Activated naive CD4-positive, alpha-beta T cell treated with anti-CD3 and anti-CD28 coated beads, Interleukin-2, amount 50 U/mL, for 72 hours (primary cell): ENCODE measurements at regions not wholly inside any gene's neighbourhood (a gene's known extent, or its start where the extent isn't known, plus 50 kb on each side); places are given as distances from the start of the nearest gene placed in this dataset.
"Not testable (repeated sequence)": the region's sequence is repeated elsewhere in the genome, so short reads cannot be mapped to it uniquely, and the experiment has no call there.

Source experiments
- ATAC-seq, 2 donors: fragments of 150-1000 bp; cut with Tn5 transposase; 2 replicates each; pipeline ENCODE4 v1.10.0; 2021; ENCODE audit warnings: mild to moderate bottlenecking in 2 of 2, moderate library complexity in 2 of 2
- DNase-seq, 2 donors: peaks; one replicate each; pipeline ENCODE4 v3.0.0; 2021 to 2022; ENCODE audit warnings: low spot score in 2 of 2
- H3K27ac Mint-ChIP-seq, 2 donors: one replicate each; pipeline ENCODE4 v1.8.0; 2022; ENCODE audit warnings: mild to moderate bottlenecking in 2 of 2, mixed read lengths in 2 of 2
- H3K36me3 Mint-ChIP-seq, 2 donors: one replicate each; pipeline ENCODE4 v1.8.0; 2022; ENCODE audit warnings: mixed read lengths in 2 of 2
- H3K9me3 Mint-ChIP-seq, 2 donors: one replicate each; pipeline ENCODE4 v1.8.0; 2022; ENCODE audit warnings: mixed read lengths in 2 of 2

GRCh38 chr7:110522061-110522760, 568.7 kb upstream of the LRRN3 start:
- DNase-seq, result no peak
- H3K27ac Mint-ChIP-seq, result no peak overlapping the region
- no peak for ATAC-seq

GRCh38 chr7:110522761-110523200, 568.1 kb upstream of the LRRN3 start:
- Mint-ChIP-seq H3K27ac (no peak overlapping the region), H3K9me3 (no peaks in the 10 kb centered on the region), H3K36me3 (no peaks in the 10 kb centered on the region)
- DNase-seq (no peak), ATAC-seq (no peak)

More at GRCh38 chr7:110522061-110522760, 568.7 kb upstream of the LRRN3 start:
- Mint-ChIP-seq H3K9me3 (no peaks in the 10 kb centered on the region), H3K36me3 (no peaks in the 10 kb centered on the region)

GRCh38 chr7:110529175-110529574, 561.8 kb upstream of the LRRN3 start:
- no peak for DNase-seq
- no peaks in the 10 kb centered on the region for H3K9me3 Mint-ChIP-seq
- no peak for ATAC-seq
- no peak overlapping the region for H3K27ac Mint-ChIP-seq
- H3K36me3 Mint-ChIP-seq, result no peaks in the 10 kb centered on the region

- no peaks in the 10 kb centered on the region for H3K36me3 Mint-ChIP-seq
- H3K9me3 Mint-ChIP-seq, result no peaks in the 10 kb centered on the region
- H3K27ac Mint-ChIP-seq, result no peak overlapping the region
Observed at GRCh38 chr7:110531186-110531585, 559.7 kb upstream of the LRRN3 start.

GRCh38 chr7:110534241-110534931, 556.5 kb upstream of the LRRN3 start:
- no peak for ATAC-seq
- no peaks in the 10 kb centered on the region for H3K36me3 Mint-ChIP-seq

More at GRCh38 chr7:110531186-110531585, 559.7 kb upstream of the LRRN3 start:
- ATAC-seq, result no peak
- no peak for DNase-seq

GRCh38 chr7:110539216-110539615, 551.7 kb upstream of the LRRN3 start:
- ATAC-seq, result no peak

More at GRCh38 chr7:110534241-110534931, 556.5 kb upstream of the LRRN3 start:
- DNase-seq, result no peak
- Mint-ChIP-seq H3K9me3 (no peaks in the 10 kb centered on the region), H3K27ac (peak overlapping the region; percentile 23 to 69)

GRCh38 chr7:110541962-110542361, 549.0 kb upstream of the LRRN3 start:
- H3K27ac Mint-ChIP-seq, result no peak overlapping the region
- DNase-seq, result no peak

More at GRCh38 chr7:110539216-110539615, 551.7 kb upstream of the LRRN3 start:
- no peak overlapping the region for H3K27ac Mint-ChIP-seq
- H3K36me3 Mint-ChIP-seq, result no peaks in the 10 kb centered on the region
- no peaks in the 10 kb centered on the region for H3K9me3 Mint-ChIP-seq
- DNase-seq, result no peak

GRCh38 chr7:110544194-110544593, 546.7 kb upstream of the LRRN3 start:
- no peak for DNase-seq
- ATAC-seq, result no peak
- no peak overlapping the region for H3K27ac Mint-ChIP-seq
- H3K9me3 Mint-ChIP-seq, result peaks cover 0 to 4% of the 10 kb centered on the region in 2 donors
- no peaks in the 10 kb centered on the region for H3K36me3 Mint-ChIP-seq

More at GRCh38 chr7:110541962-110542361, 549.0 kb upstream of the LRRN3 start:
- Mint-ChIP-seq H3K36me3 (no peaks in the 10 kb centered on the region), H3K9me3 (no peaks in the 10 kb centered on the region)
- ATAC-seq, result no peak

- Mint-ChIP-seq H3K9me3 (peaks cover 11 to 15% of the 10 kb centered on the region in 2 donors), H3K27ac (no peak overlapping the region), H3K36me3 (peaks cover 5 to 10% of the 10 kb centered on the region in 2 donors)
- DNase-seq (no peak), ATAC-seq (no peak)
Observed at GRCh38 chr7:110548372-110548771, 542.6 kb upstream of the LRRN3 start.

GRCh38 chr7:110557136-110557535, 533.8 kb upstream of the LRRN3 start:
- Mint-ChIP-seq H3K27ac (no peak overlapping the region), H3K36me3 (peaks cover 0 to 8% of the 10 kb centered on the region in 2 donors), H3K9me3 (peaks cover 9 to 16% of the 10 kb centered on the region in 2 donors)
- ATAC-seq, result no peak
- DNase-seq, result no peak

GRCh38 chr7:110563286-110563685, 527.6 kb upstream of the LRRN3 start:
- H3K27ac Mint-ChIP-seq, DNase-seq, H3K9me3 Mint-ChIP-seq, ATAC-seq, H3K36me3 Mint-ChIP-seq: not testable (repeated sequence)

GRCh38 chr7:110564246-110564645, 526.7 kb upstream of the LRRN3 start:
- DNase-seq (no peak), ATAC-seq (no peak)
- Mint-ChIP-seq H3K9me3 (no peaks in the 10 kb centered on the region), H3K27ac (no peak overlapping the region), H3K36me3 (peaks cover 0 to 5% of the 10 kb centered on the region in 2 donors)

GRCh38 chr7:110568388-110568787, 522.5 kb upstream of the LRRN3 start:
- no peak overlapping the region for H3K27ac Mint-ChIP-seq
- DNase-seq (no peak), ATAC-seq (no peak)
- H3K9me3 Mint-ChIP-seq, result no peaks in the 10 kb centered on the region
- H3K36me3 Mint-ChIP-seq, result peaks cover 0 to 3% of the 10 kb centered on the region in 2 donors

- no peak for DNase-seq
- Mint-ChIP-seq H3K36me3 (no peaks in the 10 kb centered on the region), H3K9me3 (no peaks in the 10 kb centered on the region), H3K27ac (no peak overlapping the region)
- ATAC-seq, result no peak
Observed at GRCh38 chr7:110568932-110569331, 522.0 kb upstream of the LRRN3 start.

- DNase-seq (no peak), ATAC-seq (no peak)
- H3K36me3 Mint-ChIP-seq, result no peaks in the 10 kb centered on the region
- no peaks in the 10 kb centered on the region for H3K9me3 Mint-ChIP-seq
- no peak overlapping the region for H3K27ac Mint-ChIP-seq
Observed at GRCh38 chr7:110569486-110570205, 521.3 kb upstream of the LRRN3 start.

GRCh38 chr7:110573862-110574528, 516.9 kb upstream of the LRRN3 start:
- DNase-seq, result no peak
- Mint-ChIP-seq H3K36me3 (no peaks in the 10 kb centered on the region), H3K9me3 (no peaks in the 10 kb centered on the region), H3K27ac (no peak overlapping the region)
- ATAC-seq, result no peak

GRCh38 chr7:110587294-110587693, 503.6 kb upstream of the LRRN3 start:
- Mint-ChIP-seq H3K9me3 (peaks cover 0 to 6% of the 10 kb centered on the region in 2 donors), H3K27ac (no peak overlapping the region), H3K36me3 (no peaks in the 10 kb centered on the region)
- no peak for ATAC-seq
- DNase-seq, result no peak
